COLO668 (cell line): ENCODE measurements at regions not wholly inside any gene's neighbourhood (a gene's known extent, or its start where the extent isn't known, plus 50 kb on each side); places are given as distances from the start of the nearest gene placed in this dataset.

Source experiments
- DNase-seq: peaks from one replicate; lab custom pipeline; 2025; ENCODE audit not compliant: unreplicated experiment; lab: John Stamatoyannopoulos, UW

- DNase-seq, result no peak
These were observed 451.1 kb downstream of the LTN1 start for GRCh38 chr21:28541371-28542112.

DNA sequence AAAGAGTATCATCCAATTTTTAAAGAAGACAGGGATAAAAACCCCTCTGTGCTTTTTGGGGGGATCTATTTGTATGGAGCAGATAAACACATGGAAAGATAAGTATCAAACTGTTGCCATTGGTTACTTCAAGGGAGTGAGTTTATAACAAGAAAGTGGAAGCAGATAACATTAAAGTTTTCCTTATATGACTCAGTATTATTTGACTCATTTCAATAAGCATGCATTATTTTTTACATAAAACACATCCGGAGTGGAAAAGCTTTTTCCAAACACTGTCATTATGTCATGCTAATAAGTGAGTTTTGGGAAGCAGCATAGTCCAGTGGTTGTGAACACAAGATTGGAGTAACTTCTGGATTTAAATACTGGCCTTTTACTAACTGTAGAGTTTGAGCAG, 452.2 kb downstream of the LTN1 start:
- DNase-seq, result no peak

DNA sequence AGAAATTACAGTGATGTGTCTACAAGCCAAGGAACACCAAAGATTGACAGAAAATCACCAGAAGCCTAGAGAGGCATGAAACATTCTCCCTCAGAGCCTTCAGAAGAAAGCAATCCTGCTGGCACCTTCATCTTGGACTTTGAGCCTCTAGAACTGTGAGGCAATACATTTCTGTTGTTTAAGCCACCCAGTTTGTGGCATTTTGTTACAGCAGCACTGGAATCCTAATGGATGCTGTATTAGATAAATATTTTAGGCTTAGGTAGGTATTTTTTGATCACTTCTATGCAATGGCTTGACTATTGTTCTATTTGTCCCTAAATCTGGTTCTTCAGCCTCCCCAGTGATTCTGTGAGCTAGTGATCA, 453.1 kb downstream of the LTN1 start:
- no peak for DNase-seq

DNA sequence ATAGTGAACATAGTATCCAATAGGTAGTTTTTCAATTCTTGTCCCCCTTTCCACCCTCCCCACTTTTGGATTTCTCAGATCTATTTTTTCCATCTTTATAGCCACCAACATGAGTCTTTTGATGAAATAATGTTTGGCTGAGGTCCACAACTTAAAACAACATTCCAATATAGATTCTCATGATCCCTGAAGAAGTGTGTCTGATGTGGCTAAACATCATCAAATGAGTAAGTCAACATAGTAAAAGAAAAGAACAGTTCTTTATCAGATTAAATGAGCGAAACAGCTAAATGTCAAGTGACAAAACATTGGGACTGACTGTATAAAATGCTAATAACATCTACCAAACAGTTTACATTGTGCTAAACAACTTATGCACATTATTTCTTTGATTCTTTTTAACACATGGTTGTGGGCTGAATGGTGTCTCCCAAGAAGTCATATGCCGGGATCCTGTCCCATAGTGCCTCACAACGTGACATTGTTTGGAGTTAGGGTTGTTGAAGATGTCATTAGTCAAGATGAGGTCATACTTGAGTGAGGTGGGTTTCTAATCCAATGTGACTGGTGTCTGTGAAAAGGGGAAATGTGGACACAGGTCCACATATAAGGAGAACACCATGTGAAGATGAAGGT, 453.6 kb downstream of the LTN1 start:
- no peak for DNase-seq

- no peak for DNase-seq
These were observed 455.2 kb downstream of the LTN1 start for GRCh38 chr21:28537371-28538079.

DNA sequence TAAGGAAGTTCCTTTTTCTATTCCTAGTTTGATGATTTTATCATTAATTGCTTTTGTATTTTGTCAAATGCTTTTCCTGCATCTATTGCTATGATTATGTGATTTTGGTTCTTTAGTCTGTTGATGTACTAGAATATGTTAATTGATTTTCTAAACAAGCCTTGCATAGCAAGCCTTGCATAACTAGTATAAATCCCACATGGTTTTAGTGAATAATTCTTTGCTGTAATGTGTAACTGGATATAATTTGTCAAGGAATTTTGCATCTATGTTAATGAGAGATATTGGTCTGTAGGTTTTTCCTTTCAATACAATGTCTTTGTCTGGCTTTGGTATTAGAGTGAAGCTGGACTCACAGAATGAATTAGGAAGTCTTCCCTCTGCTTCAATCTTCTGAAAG, 460.2 kb downstream of the LTN1 start:
- no peak for DNase-seq

DNA sequence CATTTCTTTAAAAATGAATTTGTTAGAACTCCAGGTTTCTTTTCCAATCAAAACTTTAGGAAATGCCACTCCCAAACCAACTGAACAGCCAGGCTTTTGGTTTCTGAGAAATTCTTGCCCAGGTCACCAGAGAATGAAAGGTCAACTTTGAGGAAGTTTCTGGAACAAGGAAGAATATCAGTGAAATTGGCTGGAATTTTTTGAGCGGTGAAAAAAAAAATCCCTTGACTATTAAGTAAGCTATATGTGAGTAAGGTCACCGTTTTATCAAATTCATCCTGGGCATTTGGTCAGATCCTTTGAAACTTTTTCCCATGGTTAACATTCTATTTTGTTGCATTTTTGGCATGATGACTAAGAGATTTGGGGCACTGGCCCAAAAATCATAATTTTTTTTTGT, 469.3 kb downstream of the LTN1 start:
- DNase-seq, result no peak

DNA sequence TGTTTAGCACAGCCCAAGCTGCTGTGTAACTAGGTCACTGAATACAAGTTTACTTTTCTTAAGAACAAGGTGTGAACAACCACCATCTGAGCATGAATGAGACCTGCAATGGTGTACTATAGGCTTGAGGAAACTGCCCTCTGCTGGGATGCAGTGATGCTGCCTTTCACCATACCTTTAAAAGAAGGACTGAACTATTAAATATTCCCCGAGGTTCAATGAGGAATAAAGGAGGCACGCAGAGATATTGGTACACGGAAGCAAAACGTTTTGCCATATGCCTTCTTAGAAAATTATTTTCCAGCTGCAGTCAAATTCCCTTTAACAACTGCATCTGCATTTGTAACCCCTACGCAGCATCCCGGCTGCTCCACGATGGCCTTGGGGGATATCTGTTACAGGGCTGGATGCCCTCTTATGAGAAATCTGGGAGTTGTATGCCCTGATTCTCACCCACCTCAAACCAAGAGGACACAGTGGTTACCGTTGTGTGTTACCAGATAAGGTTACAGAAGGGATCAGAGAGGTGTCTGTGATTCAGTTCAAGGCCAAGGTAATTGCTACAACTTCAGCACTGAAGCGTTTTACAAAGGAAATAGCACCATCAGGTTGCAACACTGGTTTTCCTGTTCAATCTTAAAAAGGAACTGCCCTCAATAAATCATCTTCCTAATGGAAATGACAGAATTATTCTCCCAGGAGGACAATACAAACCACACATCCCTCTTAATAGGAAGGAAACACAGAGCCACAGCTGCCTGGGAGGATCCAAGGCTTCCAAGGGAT, 470.5 kb downstream of the LTN1 start:
- DNase-seq, result no peak

- no peak for DNase-seq
These were observed 474.0 kb downstream of the LTN1 start for GRCh38 chr21:28518630-28519029.

GRCh38 chr21:28516991-28517592, 475.6 kb downstream of the LTN1 start:
- DNase-seq, result peak; percentile 23

DNA sequence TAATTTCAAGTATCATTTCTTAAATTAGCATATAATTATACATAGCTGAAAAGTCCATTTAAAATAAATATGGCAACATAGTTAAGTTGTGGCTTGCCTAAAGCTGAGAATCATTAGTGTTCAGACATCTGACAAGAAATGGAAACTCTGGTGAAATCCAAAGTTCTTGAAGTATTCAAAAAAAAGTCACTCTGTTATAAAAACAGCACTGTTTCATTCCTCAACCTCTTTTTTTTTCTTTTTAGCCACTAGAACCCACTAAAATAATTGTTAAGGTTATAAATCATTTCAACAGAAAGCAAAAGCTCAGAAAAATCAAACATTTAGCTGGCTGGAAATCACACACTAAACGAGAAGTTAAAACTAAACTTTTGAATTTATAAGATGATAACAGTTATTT, 476.7 kb downstream of the LTN1 start:
- no peak for DNase-seq

DNA sequence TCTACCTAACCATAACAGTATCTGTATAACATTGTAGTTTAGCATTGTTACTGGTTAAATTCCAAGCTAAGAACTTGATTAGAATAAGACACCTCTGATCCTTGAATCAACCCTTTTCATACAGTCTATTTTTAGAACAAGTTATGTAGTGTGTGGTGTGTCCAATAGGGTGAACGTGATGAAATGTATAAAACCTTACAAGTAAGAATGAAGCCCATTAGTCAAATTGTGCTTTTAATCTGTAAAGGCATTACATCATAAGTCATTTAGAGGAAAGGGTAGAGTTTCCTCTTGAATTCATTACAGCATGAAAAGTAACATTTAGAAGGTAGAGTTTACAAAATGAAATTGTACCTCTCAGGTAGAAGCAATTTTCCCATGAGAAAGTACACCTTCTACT, 479.2 kb downstream of the LTN1 start:
- DNase-seq, result no peak

GRCh38 chr21:28509031-28509430, 483.6 kb downstream of the LTN1 start:
- no peak for DNase-seq

GRCh38 chr21:28508126-28508525, 484.6 kb downstream of the LTN1 start:
- no peak for DNase-seq

GRCh38 chr21:28496517-28496916, 496.2 kb downstream of the LTN1 start:
- DNase-seq, result no peak

DNA sequence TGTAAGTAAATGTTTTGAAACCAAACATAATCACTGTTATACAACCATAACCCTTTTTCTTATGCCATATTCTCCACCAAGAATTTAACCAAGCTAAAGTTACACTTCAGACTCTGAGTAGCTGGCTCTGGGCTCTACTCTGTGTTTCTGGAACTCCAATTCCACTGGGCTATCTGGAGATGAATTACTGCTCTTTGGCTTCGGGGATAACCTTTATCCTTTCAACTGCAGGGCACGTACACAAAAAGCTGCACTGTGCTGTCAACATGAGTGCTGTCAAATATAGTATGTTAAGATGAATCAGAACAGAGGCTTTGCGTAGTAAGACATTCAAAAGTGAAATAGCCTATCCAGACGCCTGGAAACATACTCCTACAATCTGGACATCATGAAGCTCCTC, 500.6 kb downstream of the LTN1 start:
- DNase-seq, result no peak

DNA sequence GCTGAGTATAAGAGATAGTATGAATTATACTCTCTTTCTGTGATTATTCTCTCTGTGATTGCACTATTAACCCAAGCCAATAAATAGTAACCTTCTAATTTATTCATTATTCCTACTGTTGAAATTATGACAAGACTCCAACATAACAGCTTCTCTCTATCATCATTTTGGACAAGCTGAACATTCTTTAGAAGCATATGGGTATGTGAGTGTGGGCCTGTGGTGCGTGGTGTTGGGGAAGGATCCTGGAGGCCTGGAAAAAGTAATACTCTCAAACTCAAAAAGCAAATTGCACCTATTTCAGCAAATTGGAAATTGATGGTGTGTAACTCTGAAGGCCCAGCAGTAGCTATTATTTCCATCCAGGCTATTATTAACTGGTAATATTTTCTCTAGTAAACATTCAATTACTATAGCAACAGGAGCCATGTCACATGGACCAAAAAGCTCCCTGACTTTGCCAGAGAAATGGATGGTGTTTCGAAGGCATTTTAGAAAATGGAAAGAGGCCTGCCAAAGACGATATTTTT, 502.8 kb downstream of the LTN1 start:
- DNase-seq, result no peak

DNA sequence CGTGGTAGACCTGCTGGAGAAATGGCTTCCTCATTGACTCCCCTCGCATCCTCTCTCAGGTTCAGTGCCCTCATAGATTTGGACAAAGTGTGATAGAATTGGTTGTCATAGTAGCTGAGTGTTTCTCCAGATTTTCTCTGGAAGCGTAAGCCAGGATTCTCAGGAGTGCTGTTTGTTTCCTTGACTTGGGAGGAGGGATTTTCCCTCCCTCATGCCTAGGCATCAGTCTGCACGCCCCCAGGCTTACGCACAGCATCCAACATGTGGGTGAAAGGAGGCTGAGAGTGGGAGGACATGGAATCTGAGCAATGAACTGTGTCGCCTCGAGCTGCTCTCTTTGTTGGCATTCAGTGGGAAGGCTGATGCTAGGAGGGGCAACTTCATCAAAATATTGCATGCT, 503.5 kb downstream of the LTN1 start:
- no peak for DNase-seq

DNA sequence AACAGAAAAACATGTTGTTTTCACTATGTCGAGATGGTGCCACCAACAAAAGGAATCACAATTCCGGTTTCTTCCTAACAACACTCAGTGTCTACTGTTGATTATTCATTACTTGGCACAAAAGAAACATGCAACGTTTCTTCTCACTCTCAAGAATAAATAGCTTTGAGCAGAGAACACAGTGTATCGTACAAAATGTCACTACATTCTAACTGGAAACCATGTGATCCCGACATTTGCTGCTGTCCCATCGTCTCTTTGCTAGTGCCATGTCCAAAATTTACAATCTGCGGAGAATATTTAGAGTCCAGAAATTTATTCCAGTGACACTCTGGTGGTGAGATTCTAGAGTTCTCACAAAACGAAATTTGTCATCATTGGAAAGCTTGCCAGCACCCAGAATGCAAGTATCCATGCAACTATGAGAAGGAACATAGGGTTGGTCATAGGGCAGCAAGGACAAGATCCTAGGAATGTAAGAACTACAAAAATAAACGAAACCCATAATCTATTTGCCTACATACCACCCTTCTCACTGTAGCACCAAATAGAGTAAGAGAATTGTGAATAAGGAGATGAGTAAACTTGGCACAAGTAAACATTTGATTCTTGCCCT, 505.1 kb downstream of the LTN1 start:
- DNase-seq, result no peak

DNA sequence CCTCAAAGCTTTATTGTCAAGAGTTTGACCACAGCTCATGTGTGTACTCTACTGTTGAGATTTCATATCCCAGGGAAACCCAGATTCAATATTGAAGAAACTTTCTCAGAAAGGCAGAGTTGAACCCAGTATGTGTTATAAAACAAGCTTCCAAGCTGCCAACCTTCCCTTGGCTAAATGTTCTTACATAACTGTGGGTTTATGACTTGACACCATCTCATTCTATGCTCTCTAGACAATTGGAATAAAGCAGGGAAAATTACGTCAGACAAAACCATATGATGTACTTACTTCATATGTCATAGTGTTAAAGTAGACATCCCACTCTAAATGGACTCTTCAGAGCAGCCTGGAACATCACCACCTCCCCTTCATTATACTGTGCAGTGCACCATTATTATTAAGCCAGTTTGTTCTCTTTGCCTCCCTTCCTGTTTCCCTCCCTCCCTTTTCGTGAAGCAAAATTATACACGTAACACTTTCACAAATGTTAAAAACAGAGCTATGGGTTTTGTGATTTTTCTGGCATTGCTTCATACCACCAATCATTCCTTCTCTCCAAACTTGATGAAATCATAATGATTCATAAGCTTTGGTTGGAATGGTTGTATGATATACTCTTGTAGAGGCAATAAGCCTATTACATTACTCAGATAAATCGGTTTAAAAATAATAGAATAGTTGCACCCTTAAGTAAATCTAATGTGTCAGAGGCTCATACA, 507.2 kb downstream of the LTN1 start:
- DNase-seq, result no peak
